22Rv1 (cell line): ENCODE measurements at regions not wholly inside any gene's neighbourhood (a gene's known extent, or its start where the extent isn't known, plus 50 kb on each side); places are given as distances from the start of the nearest gene placed in this dataset.

Source experiments
- CTCF ChIP-seq: fragments of 450-650 bp; IDR thresholded peaks from 2 replicates; pipeline ENCODE4 v1.5.1; 2017; ENCODE audit warnings: mild to moderate bottlenecking
- ZFX ChIP-seq: fragments of 450-650 bp; IDR thresholded peaks from 2 replicates; pipeline ENCODE4 v1.6.1; 2017; ENCODE audit warnings: antibody characterized with exemption, borderline replicate concordance

GRCh38 chr11:123349382-123349781 is 80.7 kb upstream of the GRAMD1B start:
- no peak for TF ChIP-seq CTCF
- TF ChIP-seq ZFX: no peak
